ENCODE measurements at regions not wholly inside any gene's neighbourhood (a gene's known extent, or its start where the extent isn't known, plus 50 kb on each side); places are given as distances from the start of the nearest gene placed in this dataset.

DNA sequence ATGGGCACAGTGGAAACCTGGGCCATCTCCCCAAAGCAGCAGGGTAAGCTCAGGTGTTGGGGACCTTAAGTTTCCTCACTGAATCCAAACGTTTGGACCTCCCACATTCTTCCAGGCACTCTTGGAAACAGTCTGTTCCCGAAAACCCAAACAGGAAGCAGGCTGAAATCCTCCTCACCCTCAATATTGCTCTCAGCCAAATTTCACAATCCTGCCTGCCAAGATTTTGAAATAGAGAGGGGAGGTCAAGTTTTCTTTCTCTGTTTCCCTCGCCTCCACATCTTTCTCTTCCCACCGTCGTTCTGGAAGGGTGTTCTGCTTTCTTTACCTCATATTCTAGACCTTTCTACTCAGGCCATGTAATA, 392.0 kb upstream of the SASH1 start:
- TF ChIP-seq EZH2 (IDR thresholded peaks at IDR 0.05; ENCODE audit: insufficient read depth, low read length) = no peak
- TF ChIP-seq, protein P1, sequence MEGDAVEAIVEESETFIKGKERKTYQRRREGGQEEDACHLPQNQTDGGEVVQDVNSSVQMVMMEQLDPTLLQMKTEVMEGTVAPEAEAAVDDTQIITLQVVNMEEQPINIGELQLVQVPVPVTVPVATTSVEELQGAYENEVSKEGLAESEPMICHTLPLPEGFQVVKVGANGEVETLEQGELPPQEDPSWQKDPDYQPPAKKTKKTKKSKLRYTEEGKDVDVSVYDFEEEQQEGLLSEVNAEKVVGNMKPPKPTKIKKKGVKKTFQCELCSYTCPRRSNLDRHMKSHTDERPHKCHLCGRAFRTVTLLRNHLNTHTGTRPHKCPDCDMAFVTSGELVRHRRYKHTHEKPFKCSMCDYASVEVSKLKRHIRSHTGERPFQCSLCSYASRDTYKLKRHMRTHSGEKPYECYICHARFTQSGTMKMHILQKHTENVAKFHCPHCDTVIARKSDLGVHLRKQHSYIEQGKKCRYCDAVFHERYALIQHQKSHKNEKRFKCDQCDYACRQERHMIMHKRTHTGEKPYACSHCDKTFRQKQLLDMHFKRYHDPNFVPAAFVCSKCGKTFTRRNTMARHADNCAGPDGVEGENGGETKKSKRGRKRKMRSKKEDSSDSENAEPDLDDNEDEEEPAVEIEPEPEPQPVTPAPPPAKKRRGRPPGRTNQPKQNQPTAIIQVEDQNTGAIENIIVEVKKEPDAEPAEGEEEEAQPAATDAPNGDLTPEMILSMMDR (IDR thresholded peaks at IDR 0.05; ENCODE audit: insufficient read depth, low read depth, low read length) = no peak

Measured in astrocyte (in vitro differentiated cells and primary cell).